ENCODE measurements at regions not wholly inside any gene's neighbourhood (a gene's known extent, or its start where the extent isn't known, plus 50 kb on each side); places are given as distances from the start of the nearest gene placed in this dataset.

DNA sequence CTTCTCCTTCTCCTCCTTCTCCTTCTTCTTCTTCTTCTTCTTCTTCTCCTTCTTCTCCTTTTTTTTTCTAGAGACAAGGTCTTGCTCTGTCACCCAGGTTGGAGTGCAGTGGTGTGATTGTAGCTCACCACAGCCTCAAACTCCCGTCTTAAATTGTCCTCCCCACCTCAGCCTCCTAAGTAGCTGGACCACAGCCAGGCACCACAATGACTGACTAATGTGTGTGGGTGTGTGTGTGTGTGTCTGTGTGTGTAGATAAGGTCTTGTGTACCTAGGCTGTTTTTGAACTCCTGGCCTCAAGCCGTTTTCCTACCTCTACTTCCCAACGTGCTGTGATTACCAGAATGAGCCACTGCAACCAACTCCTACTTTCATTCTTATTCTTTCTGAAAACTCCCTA is 390.9 kb downstream of the ADAM29 start (continued):
- TF ChIP-seq BCL11A (IDR thresholded peaks at IDR 0.05; ENCODE audit: low read depth in 2 of 2, low read length in 2 of 2) (no peak), PHF8 (conservative IDR thresholded peaks at IDR 0.05; ENCODE audit: low read depth, low read length) (no peak), RFX5 (IDR thresholded peaks at IDR 0.05; ENCODE audit: borderline replicate concordance, low read depth, low read length) (no peak), JUND (IDR thresholded peaks at IDR 0.05; ENCODE audit: low read length) (no peak)

All from H1 (cell line).